HepG2 (cell line): ENCODE measurements at regions not wholly inside any gene's neighbourhood (a gene's known extent, or its start where the extent isn't known, plus 50 kb on each side); places are given as distances from the start of the nearest gene placed in this dataset.

Experiments used
- ATAC-seq: fragments of 200-7000 bp; cut with Tn5 transposase; 3 replicates; pipeline ENCODE4 v1.9.1; 2020; ENCODE audit warnings: mild to moderate bottlenecking, moderate library complexity
- BruUV-seq: library from RNA; stranded (reverse); fragments of 400-500 nt; replicated peaks from 2 replicates; lab custom pipeline; 2021; lab: Mats Ljungman, UMichigan
- CTCF ChIA-PET: fragments of 300-600 bp; formaldehyde crosslinking; extraction: SDS; loops from one replicate; lab custom pipeline; 2021; ENCODE audit warnings: low total read pairs, inconsistent platforms, low intra/inter-chr PET ratio; lab: Yijun Ruan, JAX
- POLR2A ChIA-PET: fragments of 350-600 bp; sonication (Branson Sonifier 250); formaldehyde crosslinking; loops from one replicate; lab custom pipeline; 2020; ENCODE audit warnings: antibody characterized with exemption, inconsistent platforms; lab: Yijun Ruan, JAX
- DNase-seq: peaks from one replicate; pipeline ENCODE4 v3.0.0-alpha.2; 2015; ENCODE audit warnings: low spot score
- FAIRE-seq: peaks from 3 replicates; lab custom pipeline; 2011; peaks lifted over from hg19 to GRCh38; lab: Jason Lieb, UNC
- H2AFZ ChIP-seq: one replicate; pipeline ENCODE4 v1.6.1; 2011; ENCODE audit warnings: low read length, inconsistent platforms
- H3K27ac ChIP-seq: fragments of 300-600 bp; 3 replicates; pipeline ENCODE4 v1.8.0; 2011; ENCODE audit warnings: mixed run types, mild to moderate bottlenecking, mixed read lengths, low read length, inconsistent platforms; ENCODE audit not compliant: insufficient read depth; ENCODE audit errors: extremely low read length
- H3K27me3 ChIP-seq, 2 experiments: fragments of 200-600 bp in 1 of 2; 2 replicates in 1 of 2; 3 replicates in 1 of 2; pipeline versions ENCODE4 v1.6.0 to v1.8.0; 2011; ENCODE audit warnings: low read length in 2 of 2, mild to moderate bottlenecking in 2 of 2, moderate library complexity in 2 of 2, inconsistent platforms in 1 of 2; ENCODE audit not compliant: insufficient read depth in 2 of 2, control insufficient read depth in 1 of 2
- H3K36me3 ChIP-seq, 2 experiments: fragments of 200-600 bp in 1 of 2; replicated peaks in 1 of 2; 2 replicates in 1 of 2; 3 replicates in 1 of 2; pipeline versions ENCODE4 v1.5.1 to v1.8.0; 2011; ENCODE audit warnings: low read length in 2 of 2, inconsistent platforms in 1 of 2; ENCODE audit not compliant: insufficient read depth in 2 of 2, control insufficient read depth in 1 of 2
- H3K4me1 ChIP-seq: 2 replicates; pipeline ENCODE4 v1.5.1; 2012; ENCODE audit warnings: low read length, inconsistent platforms; ENCODE audit not compliant: insufficient read depth
- H3K4me2 ChIP-seq: 2 replicates; pipeline ENCODE4 v1.6.0; 2011; ENCODE audit warnings: low read depth, low read length, inconsistent platforms
- H3K4me3 ChIP-seq, 3 experiments: fragments of 200-600 bp in 1 of 3; sonication (generic), shearing (Covaris generic) in 1 of 3; replicated peaks in 1 of 3; 2 replicates each; pipeline ENCODE4 v1.5.1; 2011 to 2016; ENCODE audit warnings: low read length in 3 of 3, inconsistent platforms in 2 of 3, low read depth in 2 of 3, mild to moderate bottlenecking in 2 of 3, control low read depth in 1 of 3, mixed read lengths in 1 of 3; ENCODE audit not compliant: insufficient read depth in 1 of 3
- H3K79me2 ChIP-seq: one replicate; pipeline ENCODE4 v1.6.1; 2011; ENCODE audit warnings: low read length, inconsistent platforms; ENCODE audit not compliant: insufficient read depth
- H3K9ac ChIP-seq: 2 replicates; pipeline ENCODE4 v1.6.0; 2011; ENCODE audit warnings: mild to moderate bottlenecking, low read depth, low read length, inconsistent platforms; ENCODE audit not compliant: insufficient read depth
- H3K9me3 ChIP-seq: 2 replicates; pipeline ENCODE4 v1.5.1; 2012; ENCODE audit warnings: mild to moderate bottlenecking, low read length
- H4K20me1 ChIP-seq: 2 replicates; pipeline ENCODE4 v1.6.0; 2011; ENCODE audit warnings: inconsistent platforms, mild to moderate bottlenecking, low read length, moderate library complexity; ENCODE audit not compliant: insufficient read depth
- ATF7 ChIP-seq, 2 experiments: fragments of 450-650 bp in 1 of 2; sonication (generic) in 1 of 2; formaldehyde crosslinking in 1 of 2; IDR thresholded peaks; 2 replicates each; pipeline versions ENCODE4 v1.4.0 to v1.6.1; 2016 to 2020; ENCODE audit warnings: antibody characterized with exemption in 1 of 2, mild to moderate bottlenecking in 1 of 2, missing genetic modification reagents in 1 of 2
- CREB1 ChIP-seq, 2 experiments: fragments of 450-650 bp in 1 of 2; IDR thresholded peaks; 2 replicates each; pipeline ENCODE4 v1.6.1; 2016 to 2017; ENCODE audit warnings: control low read depth in 1 of 2, mild to moderate bottlenecking in 1 of 2, missing compliant biosample characterization in 1 of 2, missing genetic modification characterization in 1 of 2
- MTERF4 ChIP-seq: sonication (generic); formaldehyde crosslinking; IDR thresholded peaks from 2 replicates; pipeline ENCODE4 v1.8.0; 2023; ENCODE audit warnings: mild to moderate bottlenecking, missing genetic modification reagents
- NFYB ChIP-seq: sonication (generic); formaldehyde crosslinking; IDR thresholded peaks from 2 replicates; pipeline ENCODE4 v1.4.0; 2020; ENCODE audit warnings: missing genetic modification reagents
- WIZ ChIP-seq: sonication (generic); formaldehyde crosslinking; IDR thresholded peaks from 2 replicates; pipeline ENCODE4 v1.5.1; 2020; ENCODE audit warnings: mild to moderate bottlenecking, missing genetic modification reagents
- WGBS: methylation state at CpG from one replicate; pipeline ENCODE4 v1.1.6; 2017; ENCODE audit warnings: low lambda C conversion rate; 5-methylcytosine and 5-hydroxymethylcytosine counted together
- in situ Hi-C: cut with HindIII; loops from 2 replicates; pipeline ENCODE4 v1.10.0; 2017; ENCODE audit warnings: low pct_unique_long_range_greater_than_20kb; ENCODE audit not compliant: extremely low pct_ligation_motif_present
- intact Hi-C: fragments of 100-400 bp; cut with micrococcal nuclease; formaldehyde crosslinking; loops from one replicate; pipeline ENCODE4 v1.10.0; 2022; ENCODE audit not compliant: unreplicated experiment
- TF ChIP-seq, protein P1 (sequence below): sonication (generic); formaldehyde crosslinking; IDR thresholded peaks from 2 replicates; pipeline ENCODE4 v1.4.0; 2020; ENCODE audit warnings: missing genetic modification reagents
- TF ChIP-seq, protein P2 (sequence below): sonication (generic); formaldehyde crosslinking; IDR thresholded peaks from 2 replicates; pipeline ENCODE4 v1.4.0; 2020; ENCODE audit warnings: low read depth, missing genetic modification reagents
- TF ChIP-seq, protein P3 (sequence below): sonication (generic); formaldehyde crosslinking; IDR thresholded peaks from 2 replicates; pipeline ENCODE4 v1.4.0; 2020; ENCODE audit warnings: low read depth, mild to moderate bottlenecking, missing genetic modification reagents

DNA sequence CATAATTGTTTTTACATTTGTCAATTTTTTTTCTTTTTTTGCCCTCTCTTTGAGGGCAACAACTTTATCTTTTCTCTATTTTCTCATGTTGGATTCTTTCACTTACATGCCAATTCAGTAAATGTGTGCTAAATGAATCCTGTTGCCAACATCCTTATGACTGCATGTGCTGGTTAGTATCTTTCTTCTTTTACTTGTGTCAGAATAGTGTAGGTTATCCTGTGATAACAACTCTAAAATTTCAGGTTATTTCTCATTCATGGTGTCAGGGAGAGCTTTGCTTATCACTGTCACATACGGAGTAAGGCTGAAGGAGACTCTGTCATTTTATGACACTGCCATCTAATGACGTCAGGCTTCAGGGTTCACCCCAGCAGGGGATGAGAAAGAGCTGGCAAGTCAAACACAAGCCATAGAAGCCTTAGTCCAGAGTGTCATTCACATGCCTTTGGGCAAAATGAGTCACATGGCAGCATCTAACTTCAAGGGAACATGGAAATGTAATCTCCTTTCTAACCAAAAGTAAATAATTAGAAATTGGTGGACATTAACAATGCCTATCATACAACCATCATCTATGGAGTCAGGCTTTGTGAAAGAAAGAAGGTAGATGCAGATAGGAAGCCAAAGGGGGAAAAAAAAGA, 242.5 kb upstream of the ATP2B1 start:
- POLR2A ChIA-PET = no interaction called here
- no peak overlapping the region for H3K4me2 ChIP-seq

DNA sequence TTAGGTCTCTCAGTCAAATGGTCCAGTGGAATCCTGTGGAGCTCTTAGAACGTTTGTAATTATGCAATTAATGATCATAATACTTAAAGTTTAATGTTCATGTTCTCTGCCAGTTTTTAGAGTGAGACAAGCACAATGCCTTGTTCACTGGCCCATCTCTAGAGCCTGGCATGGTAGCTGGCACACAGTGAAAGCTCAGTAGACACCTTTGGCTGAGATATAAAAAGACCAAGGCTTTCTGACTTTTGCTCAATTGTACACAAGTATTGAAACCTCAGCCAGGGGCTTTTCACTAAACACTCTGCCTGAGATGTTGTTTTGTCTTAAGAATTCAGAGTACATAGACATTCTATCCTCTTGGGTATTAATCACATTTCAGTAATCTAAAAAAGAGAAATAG, 241.8 kb upstream of the ATP2B1 start:
- ChIA-PET POLR2A (no interaction called here), CTCF (no interaction called here)
- H3K79me2 ChIP-seq = no peaks in the 10 kb centered on the region
- BruUV-seq = no TSS peak
- H3K9me3 ChIP-seq = no peaks in the 10 kb centered on the region
- intact Hi-C loops = no loop called here
- no peak overlapping the region for H3K4me3 ChIP-seq
- in situ Hi-C loops = loop anchor here (25.0 kb wide), 1 partner anchor 413 kb away; the partner anchor contains the start of gene POC1B
- H3K9ac ChIP-seq = no peak overlapping the region
- ATAC-seq (no peak), DNase-seq (no peak), FAIRE-seq (no peak)
- no peaks in the 10 kb centered on the region for H4K20me1 ChIP-seq
- WGBS = 0% methylated on average over 1 of the region's 1 CpG
- no peaks in the 10 kb centered on the region for H3K27me3 ChIP-seq
- no peak overlapping the region for H2AFZ ChIP-seq
- no peaks in the 10 kb centered on the region for H3K4me1 ChIP-seq
- no peak overlapping the region for H3K27ac ChIP-seq
- no peaks in the 10 kb centered on the region for H3K36me3 ChIP-seq
- no peak overlapping the region for H3K4me2 ChIP-seq
- TF ChIP-seq, protein P1, sequence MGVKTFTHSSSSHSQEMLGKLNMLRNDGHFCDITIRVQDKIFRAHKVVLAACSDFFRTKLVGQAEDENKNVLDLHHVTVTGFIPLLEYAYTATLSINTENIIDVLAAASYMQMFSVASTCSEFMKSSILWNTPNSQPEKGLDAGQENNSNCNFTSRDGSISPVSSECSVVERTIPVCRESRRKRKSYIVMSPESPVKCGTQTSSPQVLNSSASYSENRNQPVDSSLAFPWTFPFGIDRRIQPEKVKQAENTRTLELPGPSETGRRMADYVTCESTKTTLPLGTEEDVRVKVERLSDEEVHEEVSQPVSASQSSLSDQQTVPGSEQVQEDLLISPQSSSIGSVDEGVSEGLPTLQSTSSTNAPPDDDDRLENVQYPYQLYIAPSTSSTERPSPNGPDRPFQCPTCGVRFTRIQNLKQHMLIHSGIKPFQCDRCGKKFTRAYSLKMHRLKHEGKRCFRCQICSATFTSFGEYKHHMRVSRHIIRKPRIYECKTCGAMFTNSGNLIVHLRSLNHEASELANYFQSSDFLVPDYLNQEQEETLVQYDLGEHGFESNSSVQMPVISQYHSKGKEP (CRISPR knock-in tag) = no peak
- TF ChIP-seq, protein P2, sequence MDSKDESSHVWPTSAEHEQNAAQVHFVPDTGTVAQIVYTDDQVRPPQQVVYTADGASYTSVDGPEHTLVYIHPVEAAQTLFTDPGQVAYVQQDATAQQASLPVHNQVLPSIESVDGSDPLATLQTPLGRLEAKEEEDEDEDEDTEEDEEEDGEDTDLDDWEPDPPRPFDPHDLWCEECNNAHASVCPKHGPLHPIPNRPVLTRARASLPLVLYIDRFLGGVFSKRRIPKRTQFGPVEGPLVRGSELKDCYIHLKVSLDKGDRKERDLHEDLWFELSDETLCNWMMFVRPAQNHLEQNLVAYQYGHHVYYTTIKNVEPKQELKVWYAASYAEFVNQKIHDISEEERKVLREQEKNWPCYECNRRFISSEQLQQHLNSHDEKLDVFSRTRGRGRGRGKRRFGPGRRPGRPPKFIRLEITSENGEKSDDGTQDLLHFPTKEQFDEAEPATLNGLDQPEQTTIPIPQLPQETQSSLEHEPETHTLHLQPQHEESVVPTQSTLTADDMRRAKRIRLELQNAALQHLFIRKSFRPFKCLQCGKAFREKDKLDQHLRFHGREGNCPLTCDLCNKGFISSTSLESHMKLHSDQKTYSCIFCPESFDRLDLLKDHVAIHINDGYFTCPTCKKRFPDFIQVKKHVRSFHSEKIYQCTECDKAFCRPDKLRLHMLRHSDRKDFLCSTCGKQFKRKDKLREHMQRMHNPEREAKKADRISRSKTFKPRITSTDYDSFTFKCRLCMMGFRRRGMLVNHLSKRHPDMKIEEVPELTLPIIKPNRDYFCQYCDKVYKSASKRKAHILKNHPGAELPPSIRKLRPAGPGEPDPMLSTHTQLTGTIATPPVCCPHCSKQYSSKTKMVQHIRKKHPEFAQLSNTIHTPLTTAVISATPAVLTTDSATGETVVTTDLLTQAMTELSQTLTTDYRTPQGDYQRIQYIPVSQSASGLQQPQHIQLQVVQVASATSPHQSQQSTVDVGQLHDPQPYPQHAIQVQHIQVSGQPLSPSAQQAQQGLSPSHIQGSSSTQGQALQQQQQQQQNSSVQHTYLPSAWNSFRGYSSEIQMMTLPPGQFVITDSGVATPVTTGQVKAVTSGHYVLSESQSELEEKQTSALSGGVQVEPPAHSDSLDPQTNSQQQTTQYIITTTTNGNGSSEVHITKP (CRISPR knock-in tag) = no peak
- TF ChIP-seq, protein P3, sequence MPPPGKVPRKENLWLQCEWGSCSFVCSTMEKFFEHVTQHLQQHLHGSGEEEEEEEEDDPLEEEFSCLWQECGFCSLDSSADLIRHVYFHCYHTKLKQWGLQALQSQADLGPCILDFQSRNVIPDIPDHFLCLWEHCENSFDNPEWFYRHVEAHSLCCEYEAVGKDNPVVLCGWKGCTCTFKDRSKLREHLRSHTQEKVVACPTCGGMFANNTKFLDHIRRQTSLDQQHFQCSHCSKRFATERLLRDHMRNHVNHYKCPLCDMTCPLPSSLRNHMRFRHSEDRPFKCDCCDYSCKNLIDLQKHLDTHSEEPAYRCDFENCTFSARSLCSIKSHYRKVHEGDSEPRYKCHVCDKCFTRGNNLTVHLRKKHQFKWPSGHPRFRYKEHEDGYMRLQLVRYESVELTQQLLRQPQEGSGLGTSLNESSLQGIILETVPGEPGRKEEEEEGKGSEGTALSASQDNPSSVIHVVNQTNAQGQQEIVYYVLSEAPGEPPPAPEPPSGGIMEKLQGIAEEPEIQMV (CRISPR knock-in tag) = no peak
- TF ChIP-seq WIZ (CRISPR knock-in tag) = no peak

More for the DNA sequence above, 242.5 kb upstream of the ATP2B1 start:
- Histone ChIP-seq H3K9ac (no peak overlapping the region), H3K4me1 (no peaks in the 10 kb centered on the region), H2AFZ (no peak overlapping the region), H3K4me3 (no peak overlapping the region), H3K27ac (no peak overlapping the region), H4K20me1 (no peaks in the 10 kb centered on the region), H3K9me3 (no peaks in the 10 kb centered on the region), H3K27me3 (no peaks in the 10 kb centered on the region)
- WGBS = 3% methylated on average over 2 of the region's 2 CpGs
- in situ Hi-C loops = loop anchor here (25.0 kb wide), 1 partner anchor 414 kb away; the partner anchor contains the start of gene POC1B
- ATAC-seq (no peak), DNase-seq (no peak)
- TF ChIP-seq NFYB (CRISPR knock-in tag) (no peak), MTERF4 (no peak), ATF7 (IDR thresholded peaks at IDR 0.05) (peak; percentile 77), ATF7 (CRISPR knock-in tag; IDR thresholded peaks at IDR 0.05) (no peak), CREB1 (IDR thresholded peaks at IDR 0.05) (peak; percentile 88), CREB1 (CRISPR knock-in tag; IDR thresholded peaks at IDR 0.05) (no peak)
- TF ChIP-seq, all 625 proteins: peak for 2
- no TSS peak for BruUV-seq
- no peaks in the 10 kb centered on the region for H3K79me2 ChIP-seq
- no peak for FAIRE-seq
- intact Hi-C loops = no loop called here
- CTCF ChIA-PET = no interaction called here
- H3K36me3 ChIP-seq = no peaks in the 10 kb centered on the region
